HG03060 (cell line): ENCODE measurements at regions not wholly inside any gene's neighbourhood (a gene's known extent, or its start where the extent isn't known, plus 50 kb on each side); places are given as distances from the start of the nearest gene placed in this dataset.

Experiments
- ATAC-seq: cut with Tn5 transposase; IDR thresholded peaks from one replicate; pipeline ENCODE4 v1.9.1; 2021; ENCODE audit warnings: low read depth, moderate number of reproducible peaks; ENCODE audit not compliant: unreplicated experiment

DNA sequence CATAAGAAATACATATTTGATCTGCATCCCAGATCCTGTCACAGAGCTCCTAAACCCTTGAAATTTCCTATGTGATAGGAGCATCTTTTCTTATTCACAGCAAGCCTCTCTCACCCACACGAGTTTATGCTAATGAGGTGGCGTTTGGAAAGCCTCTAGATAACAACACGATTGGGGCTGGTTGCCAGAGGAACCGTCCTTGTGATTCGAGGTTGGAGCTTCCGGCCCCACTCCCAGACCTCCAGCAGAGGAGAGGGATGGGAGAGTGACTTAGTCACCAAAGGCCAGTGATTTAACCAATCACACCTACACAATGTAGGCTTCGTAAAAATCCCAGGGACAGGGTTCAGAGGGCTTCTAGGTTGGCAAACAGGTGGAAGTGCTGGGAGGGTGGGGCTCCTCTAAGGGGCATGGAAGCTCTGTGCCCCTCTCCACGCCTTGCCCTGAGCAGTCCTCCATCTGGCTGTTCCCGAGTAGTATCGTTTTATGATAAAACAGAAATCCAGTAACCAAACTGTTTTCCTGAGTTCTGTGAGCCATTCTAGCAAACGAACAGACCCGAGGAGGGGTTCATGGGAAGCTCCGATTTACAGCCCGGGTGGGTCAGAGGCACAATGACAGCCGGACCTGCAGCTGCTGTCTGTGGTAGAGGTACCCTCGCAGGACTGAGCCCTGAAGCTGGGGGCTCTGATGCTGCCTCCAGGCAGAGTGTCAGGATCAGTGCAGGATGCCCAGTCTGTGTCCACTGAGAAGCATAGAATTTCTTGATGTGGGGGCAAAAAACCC, 238.1 kb upstream of the ARID1B start:
- ATAC-seq: no peak

DNA sequence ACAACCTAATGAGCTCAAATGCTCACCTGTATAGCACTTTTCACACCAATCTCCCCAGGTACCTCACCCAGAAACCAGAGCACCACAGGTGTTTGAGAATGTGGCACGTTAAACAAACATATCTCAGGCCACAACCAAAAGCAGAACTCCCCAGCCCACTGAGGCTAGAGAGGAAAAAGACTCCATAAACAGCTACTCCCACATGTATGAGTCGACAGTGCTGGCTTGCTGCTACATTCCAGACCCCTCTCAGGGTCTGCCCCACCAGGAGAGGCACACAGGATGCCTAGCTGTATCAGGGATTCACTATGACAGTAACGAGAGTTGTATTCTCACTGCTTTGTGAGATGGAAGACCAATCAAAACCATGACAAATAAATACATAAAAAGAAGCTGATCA, 242.6 kb upstream of the ARID1B start:
- no peak for ATAC-seq

GRCh38 chr6:156533872-156534524, 243.2 kb upstream of the ARID1B start:
- no peak for ATAC-seq

DNA sequence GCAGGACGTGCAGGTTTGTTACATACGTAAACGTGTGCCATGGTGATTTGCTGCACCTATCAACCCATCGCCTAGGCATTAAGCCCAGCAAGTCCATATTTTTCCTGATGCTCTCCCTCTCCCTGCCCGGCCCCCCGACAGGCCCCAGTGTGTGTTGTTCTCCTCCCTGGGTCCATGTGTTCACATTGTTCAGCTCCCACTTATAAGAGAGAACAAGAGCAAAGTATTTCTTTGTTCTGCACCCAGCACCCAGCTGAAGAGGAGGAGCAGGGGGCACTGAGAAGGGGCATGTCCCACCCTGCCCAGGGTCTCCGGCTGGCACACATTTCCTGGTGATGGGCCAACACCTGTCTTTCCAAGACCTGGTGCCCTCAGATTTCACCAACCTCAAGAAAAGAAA, 251.1 kb upstream of the ARID1B start:
- no peak for ATAC-seq

DNA sequence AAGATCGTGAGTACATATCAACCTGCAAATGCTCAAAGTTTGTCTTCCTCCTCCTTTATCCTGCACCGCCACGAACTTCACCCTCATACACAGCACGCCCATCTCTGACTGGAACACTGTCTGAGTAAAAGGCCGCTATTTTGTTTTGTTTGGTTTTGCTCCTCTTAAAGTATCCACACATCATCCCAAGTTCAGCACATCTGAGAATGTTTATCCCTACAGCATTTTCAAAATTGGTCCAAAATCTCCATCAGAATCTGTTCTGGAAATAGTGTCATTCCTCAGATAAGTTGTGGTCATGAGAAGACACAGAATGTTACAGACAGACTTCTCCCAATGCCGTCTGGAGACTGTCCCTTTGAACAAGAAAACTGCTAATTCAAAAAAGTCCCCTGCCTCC, 251.6 kb upstream of the ARID1B start:
- ATAC-seq: no peak

DNA sequence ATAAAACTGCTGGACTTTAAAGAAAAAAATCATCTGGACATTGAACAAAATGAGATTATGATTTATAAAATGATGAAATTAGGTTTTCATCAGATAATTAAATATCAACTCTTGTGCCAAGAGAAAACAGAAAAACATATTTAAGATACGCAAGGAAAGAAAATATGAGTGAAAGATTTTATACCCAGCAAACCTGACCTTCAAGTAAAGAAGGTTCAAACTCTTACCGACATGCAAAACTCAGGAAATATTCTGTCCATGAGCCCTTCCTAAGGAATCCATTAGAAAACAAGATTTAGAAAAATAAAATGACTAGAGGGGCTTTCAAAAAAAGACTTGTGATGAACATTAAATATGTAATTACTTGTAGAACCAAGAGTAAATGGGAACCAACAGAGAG, 257.2 kb upstream of the ARID1B start:
- ATAC-seq: no peak

- no peak for ATAC-seq
Observed at GRCh38 chr6:156517088-156517487, 260.1 kb upstream of the ARID1B start.

DNA sequence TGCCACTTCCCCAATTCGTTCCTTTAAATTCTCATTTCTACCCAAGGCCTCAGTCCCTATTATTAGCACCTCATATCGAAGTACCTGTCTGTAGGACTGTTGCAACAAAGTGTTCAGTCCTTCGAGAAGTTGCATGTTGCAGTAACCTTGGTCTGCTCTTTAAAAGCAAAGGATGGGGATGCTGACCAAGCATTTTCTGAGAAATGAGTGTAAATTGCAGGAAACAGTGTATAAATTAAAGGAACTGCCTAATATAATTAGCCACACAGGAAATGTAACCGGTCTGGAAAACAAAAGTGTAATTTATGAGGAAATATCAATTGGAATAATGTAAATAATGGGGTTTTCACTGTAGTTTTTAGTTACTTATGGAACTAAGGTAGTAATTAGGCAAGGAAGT, 261.9 kb upstream of the ARID1B start:
- no peak for ATAC-seq

DNA sequence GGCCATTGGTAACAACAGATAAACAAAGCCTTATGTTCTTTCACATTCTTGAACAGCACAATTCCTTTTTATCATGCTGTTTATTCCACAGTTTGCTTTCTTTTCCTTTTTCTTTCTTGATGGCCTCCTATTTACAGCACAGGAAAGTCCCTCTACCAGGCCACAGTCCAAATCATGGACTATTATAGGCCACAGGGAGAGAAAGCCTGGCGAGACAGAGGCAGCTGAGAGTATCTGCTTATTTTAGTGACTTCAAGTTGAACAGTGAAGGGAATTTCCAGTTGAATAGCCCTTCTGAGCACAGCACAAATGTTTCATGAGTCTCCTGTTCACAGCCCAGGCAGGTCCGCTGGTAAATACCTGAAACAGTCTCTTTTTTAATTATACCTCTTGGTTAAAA, 263.7 kb upstream of the ARID1B start:
- no peak for ATAC-seq

DNA sequence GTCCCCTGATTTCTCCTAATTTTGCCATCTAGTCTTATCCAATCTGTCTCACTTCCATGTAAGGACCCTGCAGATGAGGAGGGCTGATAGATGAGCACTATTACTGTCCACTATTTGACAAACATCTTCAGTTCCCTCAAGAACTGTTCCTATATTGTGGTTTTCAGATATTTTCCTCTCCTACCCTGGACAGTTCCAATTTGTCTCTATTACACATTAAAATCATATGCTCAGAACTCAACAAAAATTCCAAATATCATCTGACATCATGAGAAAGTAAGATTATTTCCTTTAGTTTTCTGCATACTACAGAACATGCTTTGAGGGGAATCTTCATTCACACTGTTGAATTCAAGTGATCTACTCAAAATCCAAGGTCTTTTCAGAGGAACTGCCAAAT, 265.6 kb upstream of the ARID1B start:
- ATAC-seq: no peak

- ATAC-seq: no peak
Observed at GRCh38 chr6:156511051-156511450, 266.1 kb upstream of the ARID1B start.

- ATAC-seq: no peak
Observed at GRCh38 chr6:156510242-156510641, 266.9 kb upstream of the ARID1B start.

GRCh38 chr6:156509496-156509895, 267.7 kb upstream of the ARID1B start:
- ATAC-seq: no peak

DNA sequence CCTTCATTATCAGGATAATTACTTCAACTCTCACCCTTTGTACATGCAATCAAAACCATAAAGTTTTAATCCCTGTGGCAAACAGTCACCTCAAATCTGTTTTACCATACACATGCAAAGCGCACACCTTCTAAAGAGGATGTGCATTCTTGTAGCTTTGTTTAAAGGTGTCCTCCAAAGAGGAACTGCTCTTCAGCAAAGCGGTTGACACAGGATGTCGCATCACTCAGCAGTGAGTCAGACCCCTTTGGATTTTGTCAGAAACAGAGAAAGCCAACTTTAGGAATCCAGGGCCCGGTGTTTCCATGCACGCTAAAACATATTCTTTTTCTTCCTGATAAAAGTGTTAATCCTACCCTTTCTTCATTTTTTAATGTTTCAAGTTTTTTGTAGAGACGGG, 268.3 kb upstream of the ARID1B start:
- no peak for ATAC-seq

- ATAC-seq: no peak
Observed at GRCh38 chr6:156508126-156508525, 269.1 kb upstream of the ARID1B start.

DNA sequence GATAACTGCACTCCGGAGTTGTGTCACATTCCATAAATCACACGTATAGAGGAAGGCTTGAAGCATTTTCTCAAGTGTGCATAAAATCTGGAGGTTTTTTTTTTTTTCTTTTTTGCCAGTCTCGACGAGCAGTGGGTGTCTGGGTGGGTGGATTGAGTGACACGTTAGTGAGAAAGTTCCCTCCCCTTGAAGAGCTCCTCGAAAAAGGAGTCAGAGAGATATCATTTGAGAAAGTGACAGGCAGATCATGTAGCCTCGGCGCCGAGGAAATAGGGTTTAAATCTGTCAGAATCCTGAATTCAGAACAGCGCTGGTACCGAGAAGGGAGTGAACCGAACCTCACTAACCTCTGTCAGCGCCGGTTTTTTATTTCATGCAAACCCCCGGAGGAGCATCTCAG, 269.5 kb upstream of the ARID1B start:
- ATAC-seq: no peak

- ATAC-seq: no peak
Observed at GRCh38 chr6:156507106-156507505, 270.1 kb upstream of the ARID1B start.

DNA sequence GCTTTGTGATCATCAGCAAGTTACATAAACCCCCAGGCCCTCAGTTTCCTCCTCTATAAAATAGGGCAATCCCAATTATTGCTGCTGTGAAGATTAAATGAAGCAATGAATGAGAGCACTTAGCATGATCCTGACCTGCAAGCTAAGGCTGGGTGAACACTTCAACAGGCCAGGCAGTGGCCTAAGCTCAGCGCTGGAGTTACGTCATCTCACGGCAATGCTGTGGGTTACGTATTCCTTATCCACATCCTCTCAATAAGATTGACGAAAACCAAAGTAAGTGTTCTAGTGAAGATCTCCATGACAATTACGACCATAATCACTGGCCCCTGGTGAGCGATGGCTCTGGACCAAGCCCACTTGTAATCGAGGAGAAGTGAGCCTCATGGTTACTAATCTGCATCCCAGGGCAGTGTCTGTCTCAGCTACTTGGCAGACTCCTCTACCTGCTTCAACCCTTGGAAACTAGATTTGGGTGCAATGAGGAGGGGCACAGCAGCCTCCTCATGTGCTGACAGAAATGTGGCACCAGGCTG, 274.1 kb upstream of the ARID1B start:
- no peak for ATAC-seq

DNA sequence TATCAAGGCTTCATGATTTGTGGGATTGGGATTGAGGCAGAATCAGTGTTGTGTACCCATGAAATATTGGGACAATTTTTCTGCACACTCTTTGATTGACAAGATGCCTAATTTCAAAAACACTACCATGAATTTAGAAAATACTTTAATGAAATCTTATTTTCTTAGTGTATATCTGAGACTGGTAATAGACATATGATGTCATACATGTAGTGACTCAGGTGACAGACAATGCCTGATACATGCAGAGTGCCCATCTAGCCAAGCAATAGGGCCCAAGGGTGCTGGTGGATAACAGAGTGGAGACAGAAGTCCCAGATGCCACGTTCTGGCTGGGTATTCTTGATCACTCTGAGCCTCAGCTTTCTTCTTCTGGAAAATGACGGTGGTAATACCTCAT, 279.6 kb upstream of the ARID1B start:
- no peak for ATAC-seq

DNA sequence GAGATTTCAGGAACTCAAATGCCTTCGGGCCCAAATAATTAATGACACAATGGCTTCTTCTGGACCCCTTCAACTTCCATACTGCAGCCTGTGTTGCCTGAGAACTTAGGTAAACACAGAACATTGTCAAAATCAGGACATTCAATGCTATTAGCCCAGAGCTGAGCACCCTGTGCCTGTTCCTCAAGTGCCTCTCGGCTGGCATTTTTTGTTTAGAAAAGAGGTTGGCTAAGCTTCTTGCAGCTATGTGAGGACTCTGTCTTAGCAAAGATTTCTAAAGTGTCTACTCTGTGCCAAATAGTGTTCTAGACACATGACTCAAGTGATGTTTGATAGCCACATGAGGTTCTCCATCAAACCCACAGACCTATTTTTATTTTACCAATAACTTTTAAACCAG, 289.3 kb upstream of the ARID1B start:
- no peak for ATAC-seq

DNA sequence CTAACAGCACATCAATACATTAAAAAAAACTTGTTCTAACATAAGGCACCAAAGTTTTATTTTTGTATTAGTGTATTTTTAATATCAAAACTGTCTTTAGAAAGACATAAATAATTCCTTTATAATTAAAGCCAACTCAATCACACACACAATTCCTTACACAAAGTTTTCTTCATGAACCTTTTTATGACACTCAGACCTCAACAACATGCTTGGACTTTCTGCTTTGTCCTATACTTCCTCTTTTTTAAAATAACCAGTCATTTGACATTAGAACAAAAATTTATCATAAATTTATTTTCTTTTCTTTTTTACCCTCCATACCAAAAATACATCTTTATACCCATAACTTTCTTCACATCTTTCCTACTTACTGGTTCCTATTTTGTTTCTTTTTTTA, 292.0 kb upstream of the ARID1B start:
- no peak for ATAC-seq

GRCh38 chr6:156474507-156475120, 302.6 kb upstream of the ARID1B start:
- ATAC-seq: no peak
